Neural progenitor cell (in vitro differentiated cells): ENCODE measurements at regions not wholly inside any gene's neighbourhood (a gene's known extent, or its start where the extent isn't known, plus 50 kb on each side); places are given as distances from the start of the nearest gene placed in this dataset.
A peak's percentile ranks its signal among the peaks of the same experiment; 100 is the strongest.

Source experiments
- DNase-seq: peaks from one replicate; pipeline ENCODE4 v3.0.0-alpha.2; 2016; ENCODE audit warnings: low spot score
- H2AFZ ChIP-seq: fragments of 200-600 bp; sonication (generic); replicated peaks from 2 replicates; pipeline ENCODE4 v1.6.1; 2016; ENCODE audit warnings: antibody characterized with exemption
- H3F3A ChIP-seq: fragments of 200-600 bp; sonication (generic); 2 replicates; pipeline ENCODE4 v1.6.1; 2016; ENCODE audit warnings: antibody characterized with exemption, low read depth
- H3K27ac ChIP-seq: fragments of 200-600 bp; sonication (generic); 2 replicates; pipeline ENCODE4 v1.5.1; 2016; ENCODE audit warnings: mild to moderate bottlenecking
- H3K27me3 ChIP-seq: fragments of 200-600 bp; sonication (generic); 2 replicates; pipeline ENCODE4 v1.6.1; 2016; ENCODE audit warnings: mild to moderate bottlenecking, moderate library complexity
- H3K36me3 ChIP-seq: fragments of 200-600 bp; sonication (generic); 2 replicates; pipeline ENCODE4 v1.5.1; 2016
- H3K4me1 ChIP-seq: fragments of 200-600 bp; sonication (generic); 2 replicates; pipeline ENCODE4 v1.6.1; 2016; ENCODE audit warnings: mixed run types
- H3K4me2 ChIP-seq: fragments of 200-600 bp; sonication (generic); 2 replicates; pipeline ENCODE4 v1.6.1; 2016
- H3K4me3 ChIP-seq: fragments of 200-600 bp; sonication (generic); 2 replicates; pipeline ENCODE4 v1.5.1; 2016
- H3K79me2 ChIP-seq: fragments of 200-600 bp; sonication (generic); 2 replicates; pipeline ENCODE4 v1.6.1; 2016; ENCODE audit warnings: low read depth
- H3K9ac ChIP-seq: fragments of 200-600 bp; sonication (generic); 2 replicates; pipeline ENCODE4 v1.6.1; 2016
- H3K9me3 ChIP-seq: fragments of 200-600 bp; sonication (generic); 2 replicates; pipeline ENCODE4 v1.5.1; 2016; ENCODE audit warnings: low read depth
- H4K20me1 ChIP-seq: fragments of 200-600 bp; sonication (generic); 2 replicates; pipeline ENCODE4 v1.6.1; 2016; ENCODE audit warnings: low read depth
- H3K27ac Mint-ChIP-seq: 3 replicates; pipeline ENCODE4 v1.8.0; 2021; ENCODE audit warnings: mixed read lengths
- H3K27me3 Mint-ChIP-seq: 2 replicates; pipeline ENCODE4 v1.8.0; 2022; ENCODE audit warnings: low read depth, mild to moderate bottlenecking, inconsistent platforms, moderate library complexity, mixed read lengths; ENCODE audit not compliant: insufficient read depth
- H3K36me3 Mint-ChIP-seq: 3 replicates; pipeline ENCODE4 v1.8.0; 2021; ENCODE audit warnings: mixed read lengths
- H3K4me1 Mint-ChIP-seq: 3 replicates; pipeline ENCODE4 v1.8.0; 2021; ENCODE audit warnings: mixed read lengths
- H3K4me3 Mint-ChIP-seq: 3 replicates; pipeline ENCODE4 v1.8.0; 2021; ENCODE audit warnings: mild to moderate bottlenecking, moderate library complexity, mixed read lengths
- H3K9me3 Mint-ChIP-seq: 3 replicates; pipeline ENCODE4 v1.8.0; 2020; ENCODE audit warnings: mixed read lengths
- EZH2 ChIP-seq: fragments of 200-600 bp; sonication (generic); IDR thresholded peaks from 2 replicates; pipeline ENCODE4 v1.6.1; 2017; ENCODE audit warnings: antibody characterized with exemption, mild to moderate bottlenecking, moderate library complexity
- EZH2phosphoT487 ChIP-seq: fragments of 200-600 bp; sonication (generic); IDR thresholded peaks from 2 replicates; pipeline ENCODE4 v1.6.1; 2017; ENCODE audit warnings: antibody characterized with exemption
- TF ChIP-seq, protein P1 (sequence below): fragments of 200-600 bp; sonication (generic); IDR thresholded peaks from 2 replicates; pipeline ENCODE4 v1.5.1; 2017; ENCODE audit warnings: antibody characterized with exemption, mild to moderate bottlenecking

DNA sequence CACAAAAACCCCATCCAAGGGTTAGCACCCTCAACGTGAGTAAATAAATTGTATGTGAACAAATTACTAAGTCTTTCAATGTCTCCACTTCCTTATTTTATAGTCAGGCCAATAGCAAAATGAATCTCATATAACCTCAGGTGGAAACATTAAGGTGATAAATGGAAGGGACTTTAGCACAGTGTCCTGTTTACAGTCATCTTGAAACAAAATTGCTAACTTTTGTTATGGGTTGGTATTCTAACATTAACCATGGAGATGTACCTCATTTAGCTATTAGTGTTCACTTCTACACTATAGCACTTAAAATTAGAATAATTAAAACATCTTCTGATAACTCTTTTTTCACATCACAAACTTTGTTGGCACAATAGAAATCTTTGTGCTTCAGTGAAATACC, 255.8 kb upstream of the CNTNAP2 start:
- Histone ChIP-seq H3K27ac (no peak overlapping the region), H3K4me1 (no peaks in the 10 kb centered on the region), H3F3A (no peaks in the 10 kb centered on the region), H3K27me3 (no peaks in the 10 kb centered on the region), H3K79me2 (no peaks in the 10 kb centered on the region), H3K36me3 (no peaks in the 10 kb centered on the region), H3K4me2 (no peak overlapping the region), H3K9ac (no peak overlapping the region), H3K4me3 (no peak overlapping the region), H2AFZ (no peak overlapping the region), H4K20me1 (no peaks in the 10 kb centered on the region), H3K9me3 (no peaks in the 10 kb centered on the region)
- H3K27ac Mint-ChIP-seq = no peak overlapping the region
- H3K4me3 Mint-ChIP-seq = no peak overlapping the region
- H3K9me3 Mint-ChIP-seq = no peaks in the 10 kb centered on the region
- no peak for DNase-seq
- TF ChIP-seq EZH2 (no peak), EZH2phosphoT487 (no peak)
- TF ChIP-seq, protein P1, sequence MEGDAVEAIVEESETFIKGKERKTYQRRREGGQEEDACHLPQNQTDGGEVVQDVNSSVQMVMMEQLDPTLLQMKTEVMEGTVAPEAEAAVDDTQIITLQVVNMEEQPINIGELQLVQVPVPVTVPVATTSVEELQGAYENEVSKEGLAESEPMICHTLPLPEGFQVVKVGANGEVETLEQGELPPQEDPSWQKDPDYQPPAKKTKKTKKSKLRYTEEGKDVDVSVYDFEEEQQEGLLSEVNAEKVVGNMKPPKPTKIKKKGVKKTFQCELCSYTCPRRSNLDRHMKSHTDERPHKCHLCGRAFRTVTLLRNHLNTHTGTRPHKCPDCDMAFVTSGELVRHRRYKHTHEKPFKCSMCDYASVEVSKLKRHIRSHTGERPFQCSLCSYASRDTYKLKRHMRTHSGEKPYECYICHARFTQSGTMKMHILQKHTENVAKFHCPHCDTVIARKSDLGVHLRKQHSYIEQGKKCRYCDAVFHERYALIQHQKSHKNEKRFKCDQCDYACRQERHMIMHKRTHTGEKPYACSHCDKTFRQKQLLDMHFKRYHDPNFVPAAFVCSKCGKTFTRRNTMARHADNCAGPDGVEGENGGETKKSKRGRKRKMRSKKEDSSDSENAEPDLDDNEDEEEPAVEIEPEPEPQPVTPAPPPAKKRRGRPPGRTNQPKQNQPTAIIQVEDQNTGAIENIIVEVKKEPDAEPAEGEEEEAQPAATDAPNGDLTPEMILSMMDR = no peak
- H3K36me3 Mint-ChIP-seq = no peaks in the 10 kb centered on the region
- no peaks in the 10 kb centered on the region for H3K4me1 Mint-ChIP-seq
- H3K27me3 Mint-ChIP-seq = peaks cover 5% of the 10 kb centered on the region

DNA sequence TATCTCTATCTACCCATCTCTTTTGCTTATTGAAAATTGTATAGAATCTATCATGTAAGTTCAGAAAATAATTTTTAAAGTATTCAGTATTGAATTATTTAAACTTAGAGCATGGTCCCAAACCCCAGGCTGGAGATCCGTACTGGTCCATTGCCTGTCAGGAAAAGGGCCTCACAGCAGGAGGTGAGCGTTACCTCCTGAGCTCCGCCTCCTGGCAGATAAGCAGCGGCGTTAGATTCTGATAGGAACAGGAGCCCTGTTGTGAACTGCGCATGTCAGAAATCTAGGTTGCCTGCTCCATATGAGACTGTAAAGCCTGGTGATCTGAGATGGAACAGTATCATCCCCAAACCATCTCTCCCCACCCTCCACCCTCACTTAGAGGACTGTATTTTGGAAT, 266.0 kb upstream of the CNTNAP2 start:
- Histone ChIP-seq H3K36me3 (no peaks in the 10 kb centered on the region), H4K20me1 (no peaks in the 10 kb centered on the region), H3K9me3 (no peaks in the 10 kb centered on the region), H3K4me2 (no peak overlapping the region), H3K27me3 (no peaks in the 10 kb centered on the region), H3K27ac (no peak overlapping the region), H3K9ac (no peak overlapping the region), H3K4me3 (no peak overlapping the region), H3F3A (no peaks in the 10 kb centered on the region), H2AFZ (no peak overlapping the region), H3K79me2 (no peaks in the 10 kb centered on the region), H3K4me1 (no peaks in the 10 kb centered on the region)
- Mint-ChIP-seq H3K27ac (no peak overlapping the region), H3K4me3 (no peak overlapping the region), H3K27me3 (no peaks in the 10 kb centered on the region), H3K9me3 (no peaks in the 10 kb centered on the region), H3K36me3 (no peaks in the 10 kb centered on the region), H3K4me1 (no peaks in the 10 kb centered on the region)
- DNase-seq = peak; percentile 12
- no peak for TF ChIP-seq EZH2phosphoT487
- TF ChIP-seq EZH2 = no peak
- TF ChIP-seq, protein P1 = no peak

DNA sequence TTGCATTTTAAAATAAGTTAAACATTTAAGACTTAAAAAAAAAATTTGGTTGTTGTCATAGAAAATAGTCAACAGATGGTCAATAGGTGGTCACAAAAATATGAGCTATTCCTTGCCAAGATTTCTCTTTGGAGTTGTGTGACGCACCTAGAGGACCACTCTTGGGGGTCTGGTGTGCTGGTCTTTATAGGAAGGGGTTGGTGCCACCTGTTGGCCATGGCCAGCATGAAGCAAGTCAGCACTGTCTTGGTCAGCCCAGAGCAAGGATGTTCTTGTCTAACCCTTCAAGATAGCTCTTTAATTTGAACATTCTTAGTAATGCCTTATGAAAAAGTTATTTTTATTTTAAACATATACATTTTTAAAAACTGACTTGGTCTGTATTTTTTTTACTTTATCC, 267.9 kb upstream of the CNTNAP2 start:
- H3K4me3 ChIP-seq = no peak overlapping the region
- H3K27me3 ChIP-seq = no peaks in the 10 kb centered on the region
- H3K4me1 ChIP-seq = no peaks in the 10 kb centered on the region
- no peaks in the 10 kb centered on the region for H3F3A ChIP-seq
- Mint-ChIP-seq H3K36me3 (no peaks in the 10 kb centered on the region), H3K4me1 (no peaks in the 10 kb centered on the region), H3K4me3 (no peak overlapping the region), H3K27me3 (no peaks in the 10 kb centered on the region), H3K9me3 (no peaks in the 10 kb centered on the region), H3K27ac (no peak overlapping the region)
- H3K9me3 ChIP-seq = no peaks in the 10 kb centered on the region
- no peak overlapping the region for H2AFZ ChIP-seq
- H3K4me2 ChIP-seq = no peak overlapping the region
- no peak overlapping the region for H3K27ac ChIP-seq
- peak; percentile 72 for DNase-seq
- H3K9ac ChIP-seq = no peak overlapping the region
- no peaks in the 10 kb centered on the region for H4K20me1 ChIP-seq
- H3K36me3 ChIP-seq = no peaks in the 10 kb centered on the region
- TF ChIP-seq EZH2 = no peak
- TF ChIP-seq, protein P1 = peak; percentile 76
- TF ChIP-seq EZH2phosphoT487 = no peak
- no peaks in the 10 kb centered on the region for H3K79me2 ChIP-seq

DNA sequence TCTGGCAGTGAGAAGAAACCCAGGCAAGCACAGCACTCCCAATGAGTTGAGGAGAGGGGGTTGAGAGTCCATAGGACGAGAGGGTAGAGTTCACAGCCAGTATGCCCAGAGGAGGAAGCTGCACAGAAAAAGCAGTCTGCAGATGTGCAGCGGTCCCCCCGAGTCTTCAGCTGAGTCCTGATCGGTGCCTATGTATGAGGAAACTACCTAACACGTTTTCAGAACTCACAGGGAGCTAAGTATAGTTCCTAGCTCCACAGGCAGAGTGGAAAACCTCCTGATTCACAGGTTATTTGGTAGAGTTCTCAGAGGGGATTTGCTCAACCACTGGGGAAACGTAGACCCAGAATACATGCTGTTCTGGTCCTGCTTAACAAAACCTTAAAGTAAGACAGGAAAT, 271.3 kb upstream of the CNTNAP2 start:
- Histone ChIP-seq H3K4me2 (no peak overlapping the region), H3K4me3 (no peak overlapping the region), H3K9ac (no peak overlapping the region), H3K9me3 (no peaks in the 10 kb centered on the region), H3F3A (no peaks in the 10 kb centered on the region), H3K27me3 (no peaks in the 10 kb centered on the region), H4K20me1 (no peaks in the 10 kb centered on the region), H3K36me3 (no peaks in the 10 kb centered on the region), H3K27ac (no peak overlapping the region), H3K4me1 (no peaks in the 10 kb centered on the region), H2AFZ (peak overlapping the region; percentile 50), H3K79me2 (no peaks in the 10 kb centered on the region)
- Mint-ChIP-seq H3K9me3 (no peaks in the 10 kb centered on the region), H3K4me3 (no peak overlapping the region), H3K27me3 (no peaks in the 10 kb centered on the region), H3K4me1 (no peaks in the 10 kb centered on the region), H3K36me3 (no peaks in the 10 kb centered on the region), H3K27ac (no peak overlapping the region)
- no peak for DNase-seq
- TF ChIP-seq EZH2phosphoT487 (no peak), EZH2 (no peak)
- TF ChIP-seq, protein P1 = no peak
